HEK293T (cell line): ENCODE measurements at regions not wholly inside any gene's neighbourhood (a gene's known extent, or its start where the extent isn't known, plus 50 kb on each side); places are given as distances from the start of the nearest gene placed in this dataset.

Source experiments
- BHLHE40 ChIP-seq: fragments of 450-650 bp; IDR thresholded peaks from 2 replicates; pipeline ENCODE4 v1.6.1; 2016; ENCODE audit warnings: mild to moderate bottlenecking, moderate library complexity, borderline replicate concordance
- FOXA1 ChIP-seq: fragments of 450-650 bp; IDR thresholded peaks from 2 replicates; pipeline ENCODE4 v1.6.1; 2016; ENCODE audit warnings: mild to moderate bottlenecking
- FOXK2 ChIP-seq: fragments of 450-650 bp; IDR thresholded peaks from 2 replicates; pipeline ENCODE4 v1.6.1; 2016; ENCODE audit warnings: mild to moderate bottlenecking
- HDGF ChIP-seq: fragments of 450-650 bp; IDR thresholded peaks from 2 replicates; pipeline ENCODE4 v1.6.1; 2017; ENCODE audit warnings: antibody characterized with exemption, borderline replicate concordance
- PKNOX1 ChIP-seq: fragments of 450-650 bp; IDR thresholded peaks from 2 replicates; pipeline ENCODE4 v1.6.1; 2016
- SP1 ChIP-seq: fragments of 450-650 bp; IDR thresholded peaks from 2 replicates; pipeline ENCODE4 v1.6.1; 2017
- SUZ12 ChIP-seq: fragments of 450-650 bp; IDR thresholded peaks from 2 replicates; pipeline ENCODE4 v1.6.1; 2016; ENCODE audit warnings: mild to moderate bottlenecking

GRCh38 chr10:33876584-33877400, 542.3 kb upstream of the NRP1 start:
- TF ChIP-seq FOXA1 (no peak), SUZ12 (no peak), FOXK2 (no peak), PKNOX1 (no peak), BHLHE40 (no peak), SP1 (no peak), HDGF (no peak)
